Sigmoid colon (tissue), 6 donors: ENCODE measurements at regions not wholly inside any gene's neighbourhood (a gene's known extent, or its start where the extent isn't known, plus 50 kb on each side); places are given as distances from the start of the nearest gene placed in this dataset.

Experiments used
- DNase-seq: peaks from one replicate; pipeline ENCODE4 v3.0.0-alpha.2; 2019
- H3K27ac ChIP-seq, 4 donors: fragments of 200-600 bp; sonication (generic); one replicate each; pipeline ENCODE4 v1.5.1; 2016 to 2019; ENCODE audit warnings: mild to moderate bottlenecking in 1 of 4
- H3K27me3 ChIP-seq, 3 donors: fragments of 200-600 bp; sonication (generic); one replicate each; pipeline ENCODE4 v1.5.1; 2019; ENCODE audit warnings: mild to moderate bottlenecking in 1 of 3
- H3K36me3 ChIP-seq, 4 donors: fragments of 200-600 bp; sonication (generic); one replicate each; pipeline ENCODE4 v1.5.1; 2016 to 2019
- H3K4me1 ChIP-seq, 4 donors: fragments of 200-600 bp; sonication (generic); one replicate each; pipeline ENCODE4 v1.5.1; 2017 to 2019
- H3K4me3 ChIP-seq, 4 donors: fragments of 200-600 bp; sonication (generic); one replicate each; pipeline ENCODE4 v1.5.1; 2017 to 2019; ENCODE audit warnings: mild to moderate bottlenecking in 2 of 4, moderate library complexity in 1 of 4
- H3K9me3 ChIP-seq, 4 donors: fragments of 200-600 bp in 3 of 4; sonication (generic) in 3 of 4; one replicate each; pipeline versions ENCODE4 v1.5.1 to v1.6.1; 2013 to 2019
- EP300 ChIP-seq, 4 donors: sonication (generic); formaldehyde crosslinking; IDR thresholded peaks; one replicate each; pipeline ENCODE4 v1.6.1; 2017; ENCODE audit warnings: antibody characterized with exemption in 4 of 4
- POLR2A ChIP-seq, 2 donors: fragments of 450-650 bp; IDR thresholded peaks; one replicate each; pipeline ENCODE4 v1.6.1; 2016; ENCODE audit warnings: antibody characterized with exemption in 2 of 2, mild to moderate bottlenecking in 2 of 2, moderate library complexity in 2 of 2
- POLR2AphosphoS5 ChIP-seq, 4 donors: sonication (generic); formaldehyde crosslinking; IDR thresholded peaks; one replicate each; pipeline ENCODE4 v1.6.1; 2017; ENCODE audit warnings: antibody characterized with exemption in 4 of 4
- WGBS, 2 donors: extraction: QIAGEN DNeasy Blood & Tissue Kit; methylation state at CpG; one replicate each; pipeline ENCODE4 v1.1.7; 2013; 5-methylcytosine and 5-hydroxymethylcytosine counted together
- intact Hi-C: fragments of 100-400 bp; cut with DNase I; formaldehyde crosslinking; loops from one replicate; pipeline ENCODE4 v1.15.1; 2023
- TF ChIP-seq, protein P1 (sequence below), 4 experiments: fragments of 450-650 bp in 3 of 4; fragments of 200-600 bp in 1 of 4; IDR thresholded peaks; one replicate each; pipeline ENCODE4 v1.5.1; 2016 to 2019; ENCODE audit warnings: antibody characterized with exemption in 4 of 4, mild to moderate bottlenecking in 3 of 4, moderate library complexity in 2 of 4
- donor health status: healthy with polysubstance abuse.
- donor health status: healthy.

DNA sequence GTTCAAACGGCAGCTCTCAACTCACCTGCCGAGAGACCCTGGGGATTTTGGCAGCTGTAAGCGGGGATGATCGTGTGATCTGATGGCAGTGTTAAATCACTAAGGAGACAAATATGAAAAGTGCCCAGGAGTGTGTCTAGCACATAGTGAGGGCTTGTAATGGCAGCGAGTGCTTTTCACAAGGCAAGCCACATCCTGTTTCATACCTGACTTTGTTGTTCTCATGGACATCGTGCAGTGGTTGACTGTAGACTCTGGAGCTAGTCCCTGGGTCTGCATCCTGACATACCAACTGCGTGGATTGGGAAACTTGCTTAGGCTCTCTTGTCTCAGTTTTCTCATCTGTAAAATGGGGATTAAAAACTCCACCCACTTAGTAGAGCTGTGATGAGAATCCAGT, 148.5 kb downstream of the VRK1 start:
- Histone ChIP-seq H3K36me3 (no peaks in the 10 kb centered on the region), H3K9me3 (no peaks in the 10 kb centered on the region), H3K27ac (no peak overlapping the region), H3K4me3 (no peak overlapping the region), H3K27me3 (no peaks in the 10 kb centered on the region), H3K4me1 (no peaks in the 10 kb centered on the region)
- DNase-seq = no peak
- intact Hi-C loops = no loop called here
- 89 to 92% methylated on average over 7 of the region's 7 CpGs for WGBS, 2 donors
- TF ChIP-seq POLR2AphosphoS5 (IDR thresholded peaks at IDR 0.05) = no peak
- TF ChIP-seq, protein P1, sequence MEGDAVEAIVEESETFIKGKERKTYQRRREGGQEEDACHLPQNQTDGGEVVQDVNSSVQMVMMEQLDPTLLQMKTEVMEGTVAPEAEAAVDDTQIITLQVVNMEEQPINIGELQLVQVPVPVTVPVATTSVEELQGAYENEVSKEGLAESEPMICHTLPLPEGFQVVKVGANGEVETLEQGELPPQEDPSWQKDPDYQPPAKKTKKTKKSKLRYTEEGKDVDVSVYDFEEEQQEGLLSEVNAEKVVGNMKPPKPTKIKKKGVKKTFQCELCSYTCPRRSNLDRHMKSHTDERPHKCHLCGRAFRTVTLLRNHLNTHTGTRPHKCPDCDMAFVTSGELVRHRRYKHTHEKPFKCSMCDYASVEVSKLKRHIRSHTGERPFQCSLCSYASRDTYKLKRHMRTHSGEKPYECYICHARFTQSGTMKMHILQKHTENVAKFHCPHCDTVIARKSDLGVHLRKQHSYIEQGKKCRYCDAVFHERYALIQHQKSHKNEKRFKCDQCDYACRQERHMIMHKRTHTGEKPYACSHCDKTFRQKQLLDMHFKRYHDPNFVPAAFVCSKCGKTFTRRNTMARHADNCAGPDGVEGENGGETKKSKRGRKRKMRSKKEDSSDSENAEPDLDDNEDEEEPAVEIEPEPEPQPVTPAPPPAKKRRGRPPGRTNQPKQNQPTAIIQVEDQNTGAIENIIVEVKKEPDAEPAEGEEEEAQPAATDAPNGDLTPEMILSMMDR (IDR thresholded peaks at IDR 0.05) = no peak
- TF ChIP-seq POLR2A (IDR thresholded peaks at IDR 0.05) = no peak
- TF ChIP-seq EP300 (IDR thresholded peaks at IDR 0.05) = no peak

DNA sequence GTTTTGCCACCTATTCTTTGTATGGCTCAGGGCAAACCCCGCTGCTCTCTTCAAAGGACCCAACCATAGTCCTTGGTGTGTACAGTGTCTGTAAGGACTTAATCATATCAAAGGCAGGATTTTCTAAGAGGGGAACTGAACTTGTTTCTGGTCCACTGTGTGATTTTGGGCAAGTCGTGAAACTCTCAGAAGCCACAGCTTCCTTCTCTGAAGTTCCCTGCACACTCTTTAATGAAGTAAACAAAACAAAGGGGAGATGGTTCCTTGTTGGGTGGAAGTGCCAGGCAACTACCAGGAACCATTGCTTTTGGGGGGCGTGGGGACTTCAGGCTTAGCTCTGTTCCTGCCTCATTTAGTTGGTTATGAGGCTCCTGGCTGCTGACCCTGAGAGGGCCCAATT, 152.4 kb downstream of the VRK1 start:
- no peaks in the 10 kb centered on the region for H3K9me3 ChIP-seq
- TF ChIP-seq POLR2A (IDR thresholded peaks at IDR 0.05) = no peak
- TF ChIP-seq POLR2AphosphoS5 (IDR thresholded peaks at IDR 0.05) = no peak
- TF ChIP-seq EP300 (IDR thresholded peaks at IDR 0.05) = no peak
- TF ChIP-seq, protein P1 (IDR thresholded peaks at IDR 0.05) = no peak
- no peak overlapping the region for H3K27ac ChIP-seq
- WGBS, 2 donors = 64 to 83% methylated on average over 3 of the region's 3 CpGs
- H3K36me3 ChIP-seq = no peaks in the 10 kb centered on the region
- H3K27me3 ChIP-seq = no peaks in the 10 kb centered on the region
- H3K4me1 ChIP-seq = no peaks in the 10 kb centered on the region
- intact Hi-C loops = no loop called here
- DNase-seq = no peak
- no peak overlapping the region for H3K4me3 ChIP-seq

GRCh38 chr14:96951511-96951910, 154.3 kb downstream of the VRK1 start:
- no peak for TF ChIP-seq POLR2AphosphoS5 (IDR thresholded peaks at IDR 0.05)
- TF ChIP-seq EP300 (IDR thresholded peaks at IDR 0.05) = no peak
- TF ChIP-seq, protein P1 (IDR thresholded peaks at IDR 0.05) = no peak
- TF ChIP-seq POLR2A (IDR thresholded peaks at IDR 0.05) = no peak
- intact Hi-C loops = no loop called here
- Histone ChIP-seq H3K4me3 (no peak overlapping the region), H3K27ac (no peak overlapping the region), H3K9me3 (no peaks in the 10 kb centered on the region), H3K27me3 (no peaks in the 10 kb centered on the region), H3K4me1 (no peaks in the 10 kb centered on the region), H3K36me3 (no peaks in the 10 kb centered on the region)
- no peak for DNase-seq
- WGBS, 2 donors = 83 to 89% methylated on average over 7 of the region's 7 CpGs

GRCh38 chr14:96953087-96953874, 156.1 kb downstream of the VRK1 start:
- WGBS, 2 donors = 85 to 88% methylated on average over 9 of the region's 9 CpGs
- Histone ChIP-seq H3K4me3 (no peak overlapping the region), H3K9me3 (no peaks in the 10 kb centered on the region), H3K27me3 (no peaks in the 10 kb centered on the region), H3K27ac (no peak overlapping the region), H3K4me1 (no peaks in the 10 kb centered on the region), H3K36me3 (no peaks in the 10 kb centered on the region)
- intact Hi-C loops = no loop called here
- DNase-seq = no peak
- TF ChIP-seq EP300 (IDR thresholded peaks at IDR 0.05) (no peak), POLR2A (IDR thresholded peaks at IDR 0.05) (no peak), POLR2AphosphoS5 (IDR thresholded peaks at IDR 0.05) (no peak)
- TF ChIP-seq, protein P1 (IDR thresholded peaks at IDR 0.05) = no peak

DNA sequence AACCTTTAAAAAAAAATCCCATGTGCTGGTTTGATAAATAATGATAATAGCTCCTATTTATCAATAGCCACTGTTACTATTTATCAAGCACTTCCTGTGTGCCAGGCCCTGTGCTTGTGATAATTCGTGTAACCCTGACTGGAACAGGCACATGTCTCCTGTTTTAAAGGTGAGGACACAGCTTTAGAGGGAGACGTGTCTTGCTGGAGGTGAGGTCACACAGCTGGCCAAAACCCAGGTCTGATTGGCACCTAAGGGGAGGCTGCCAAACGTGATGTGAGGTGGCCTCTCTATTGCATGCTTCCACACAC, 156.6 kb downstream of the VRK1 start:
- Histone ChIP-seq H3K27me3 (no peaks in the 10 kb centered on the region), H3K9me3 (no peaks in the 10 kb centered on the region), H3K4me1 (no peaks in the 10 kb centered on the region), H3K36me3 (no peaks in the 10 kb centered on the region), H3K27ac (no peak overlapping the region), H3K4me3 (no peak overlapping the region)
- intact Hi-C loops = no loop called here
- TF ChIP-seq, protein P1 (IDR thresholded peaks at IDR 0.05) = no peak
- TF ChIP-seq POLR2AphosphoS5 (IDR thresholded peaks at IDR 0.05) = no peak
- no peak for TF ChIP-seq POLR2A (IDR thresholded peaks at IDR 0.05)
- no peak for TF ChIP-seq EP300 (IDR thresholded peaks at IDR 0.05)
- no peak for DNase-seq
- 66 to 70% methylated on average over 3 of the region's 3 CpGs for WGBS, 2 donors
